ENCODE measurements at regions not wholly inside any gene's neighbourhood (a gene's known extent, or its start where the extent isn't known, plus 50 kb on each side); places are given as distances from the start of the nearest gene placed in this dataset.

DNA sequence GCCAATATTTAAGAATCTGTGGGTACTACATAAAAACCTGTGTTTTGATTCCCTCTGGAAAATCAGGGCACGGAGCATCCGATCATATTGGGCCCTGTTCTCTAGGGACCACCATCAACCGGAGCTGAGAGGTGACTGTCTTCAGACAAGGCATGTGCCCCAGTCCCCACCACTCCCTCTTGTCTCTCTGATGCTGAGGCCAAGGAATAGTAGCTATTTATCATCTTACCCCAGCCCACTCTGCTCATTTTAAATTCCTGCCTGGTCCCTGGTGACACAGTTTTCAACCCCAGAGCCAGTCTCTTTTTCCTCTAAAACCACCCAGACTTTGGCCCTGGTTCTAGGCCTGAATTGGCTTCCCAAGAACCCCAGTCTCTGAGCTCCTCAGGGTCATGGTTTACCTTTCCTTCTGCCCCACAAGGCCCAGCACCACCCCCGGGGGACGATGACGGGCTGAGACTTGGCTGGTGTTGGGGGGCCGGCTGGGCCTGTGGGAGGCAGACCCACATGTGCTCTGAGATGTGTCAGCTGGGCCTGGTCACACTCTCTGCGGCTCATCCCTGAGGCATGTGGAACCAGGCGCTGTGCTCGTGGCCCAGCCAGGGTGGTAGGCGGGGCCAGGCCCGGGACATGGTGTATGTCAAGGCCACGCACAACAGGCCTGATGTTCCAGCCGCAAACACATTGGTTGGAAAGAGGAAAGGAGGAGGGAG is 114.4 kb downstream of the CEBPB start:
- Mint-ChIP-seq H3K27ac (no peak overlapping the region), H3K9me3 (ENCODE audit: low read depth) (no peaks in the 10 kb centered on the region), H3K36me3 (no peaks in the 10 kb centered on the region), H3K4me3 (no peak overlapping the region), H3K4me1 (ENCODE audit: low read depth) (peaks cover 4% of the 10 kb centered on the region), H3K27me3 (no peaks in the 10 kb centered on the region)

DNA sequence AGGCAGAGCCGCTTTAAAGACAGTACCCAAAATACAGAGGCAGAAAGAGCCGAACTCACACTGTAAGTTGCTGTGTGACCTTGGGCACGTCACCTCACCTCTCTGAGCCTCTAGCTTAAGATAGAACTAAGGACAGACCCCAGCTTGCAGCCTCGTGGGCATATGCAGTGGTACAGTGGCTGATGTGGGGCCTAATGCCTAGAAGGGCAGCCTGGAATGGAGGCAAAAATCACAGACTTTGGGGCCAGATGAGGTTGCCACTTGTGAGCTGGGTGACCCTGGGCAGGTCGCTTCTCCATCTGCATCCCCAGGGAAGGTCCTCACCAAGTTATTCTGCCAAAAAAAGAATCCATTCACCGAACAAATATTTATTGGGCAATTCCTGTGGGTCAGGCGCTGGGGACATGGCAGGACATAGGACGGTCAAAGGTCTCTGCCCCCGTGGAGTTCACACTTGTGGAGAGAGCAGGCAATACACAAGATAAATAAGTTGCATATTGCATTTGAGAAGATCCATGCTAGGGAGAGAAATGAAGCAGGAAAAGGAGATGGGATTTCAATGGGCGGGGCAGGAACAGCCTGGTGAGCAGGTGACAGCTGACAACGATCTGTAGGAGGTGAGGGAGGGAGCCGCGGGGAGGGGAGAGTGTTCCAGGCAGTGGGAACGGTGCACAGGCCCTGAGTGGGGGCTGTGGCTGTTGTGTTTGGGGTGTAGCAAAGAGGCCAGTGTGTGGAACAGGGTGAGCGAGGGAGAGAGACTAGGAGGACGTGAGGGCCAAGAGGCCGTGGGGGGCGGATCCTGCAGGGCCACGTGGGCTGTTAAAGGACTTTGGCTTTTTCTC is 115.2 kb downstream of the CEBPB start:
- Mint-ChIP-seq H3K9me3 (ENCODE audit: low read depth) (no peaks in the 10 kb centered on the region), H3K4me1 (ENCODE audit: low read depth) (peaks cover 4% of the 10 kb centered on the region), H3K36me3 (no peaks in the 10 kb centered on the region), H3K27me3 (no peaks in the 10 kb centered on the region), H3K4me3 (no peak overlapping the region), H3K27ac (no peak overlapping the region)

DNA sequence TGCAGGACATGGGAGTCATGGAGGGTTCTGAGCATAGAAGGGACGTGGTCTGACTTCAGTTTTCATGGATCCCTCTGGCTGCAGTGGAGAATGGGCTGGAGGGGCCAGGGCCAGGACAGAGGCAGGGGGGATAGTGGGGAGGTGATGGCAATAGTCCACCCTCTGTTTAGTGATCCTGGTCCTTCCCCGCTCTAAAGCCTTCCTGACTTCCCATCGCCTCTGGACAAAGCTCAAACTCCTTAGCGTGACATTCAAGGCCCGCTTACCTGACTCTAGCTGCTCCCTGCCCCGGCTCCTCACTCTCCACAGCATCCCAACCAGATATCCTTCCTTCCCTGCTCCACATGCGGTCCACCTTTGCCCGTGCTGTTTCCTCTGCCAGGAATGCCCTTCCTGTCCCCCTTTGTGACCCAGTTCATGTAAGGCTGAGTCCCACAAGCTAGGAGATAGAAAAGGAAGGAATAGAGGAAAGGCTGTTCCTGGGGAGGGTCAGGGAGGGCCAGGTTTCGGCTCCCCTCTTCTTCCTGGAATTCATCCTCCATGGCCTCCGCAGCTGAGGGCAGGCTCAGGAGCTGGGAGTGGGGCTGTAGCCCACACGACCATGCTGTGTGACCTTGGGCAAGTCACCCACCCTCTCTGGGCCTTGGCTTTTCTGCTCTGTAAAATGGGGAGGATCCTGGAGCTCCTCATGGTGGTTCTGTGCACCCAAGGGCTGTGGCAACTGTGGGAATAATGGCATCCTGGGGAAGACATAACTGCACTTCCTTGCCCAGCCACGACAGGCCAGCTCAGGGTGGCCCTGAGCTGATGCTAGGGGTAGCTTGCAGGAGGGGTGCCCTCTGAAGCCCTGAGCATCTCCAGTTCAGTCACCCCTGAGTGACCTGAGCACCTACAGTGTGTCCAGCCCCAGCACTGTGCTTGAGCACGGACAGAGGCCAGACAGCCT is 116.1 kb downstream of the CEBPB start:
- Mint-ChIP-seq H3K4me3 (no peak overlapping the region), H3K9me3 (ENCODE audit: low read depth) (no peaks in the 10 kb centered on the region), H3K27ac (no peak overlapping the region), H3K27me3 (no peaks in the 10 kb centered on the region), H3K36me3 (no peaks in the 10 kb centered on the region), H3K4me1 (ENCODE audit: low read depth) (peaks cover 4% of the 10 kb centered on the region)

DNA sequence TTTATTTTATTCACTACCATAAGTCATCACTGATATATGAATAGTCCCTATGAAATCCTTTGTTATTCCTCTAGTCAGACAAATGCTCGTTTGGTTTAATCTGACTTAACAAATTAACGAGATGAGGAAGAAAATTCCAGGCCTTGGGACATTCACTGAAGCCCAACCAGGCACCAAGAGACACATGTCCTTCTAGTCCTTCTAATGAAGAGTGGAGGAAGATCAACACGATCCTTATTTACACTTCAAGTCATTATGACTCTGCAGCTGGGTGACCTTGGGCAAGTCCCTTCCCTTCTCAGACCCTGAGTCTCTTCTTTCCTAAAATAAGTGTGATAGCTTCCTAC is 117.5 kb downstream of the CEBPB start:
- Mint-ChIP-seq H3K27ac (no peak overlapping the region), H3K9me3 (ENCODE audit: low read depth) (no peaks in the 10 kb centered on the region), H3K36me3 (no peaks in the 10 kb centered on the region), H3K4me3 (no peak overlapping the region), H3K27me3 (no peaks in the 10 kb centered on the region), H3K4me1 (ENCODE audit: low read depth) (no peaks in the 10 kb centered on the region)

GRCh38 chr20:50308513-50309279 is 118.1 kb downstream of the CEBPB start:
- no peaks in the 10 kb centered on the region for H3K9me3 Mint-ChIP-seq (ENCODE audit: low read depth)
- peaks cover 2% of the 10 kb centered on the region for H3K27me3 Mint-ChIP-seq
- H3K36me3 Mint-ChIP-seq: no peaks in the 10 kb centered on the region
- H3K4me3 Mint-ChIP-seq: no peak overlapping the region
- no peak overlapping the region for H3K27ac Mint-ChIP-seq
- no peaks in the 10 kb centered on the region for H3K4me1 Mint-ChIP-seq (ENCODE audit: low read depth)

GRCh38 chr20:50309280-50309763 is 118.7 kb downstream of the CEBPB start:
- Mint-ChIP-seq H3K36me3 (no peaks in the 10 kb centered on the region), H3K9me3 (ENCODE audit: low read depth) (no peaks in the 10 kb centered on the region), H3K4me3 (no peak overlapping the region), H3K27ac (no peak overlapping the region), H3K27me3 (peaks cover 2% of the 10 kb centered on the region), H3K4me1 (ENCODE audit: low read depth) (no peaks in the 10 kb centered on the region)

GRCh38 chr20:50309764-50310672 is 119.4 kb downstream of the CEBPB start:
- peaks cover 2% of the 10 kb centered on the region for H3K27me3 Mint-ChIP-seq
- no peak overlapping the region for H3K27ac Mint-ChIP-seq
- H3K4me1 Mint-ChIP-seq (ENCODE audit: low read depth): no peaks in the 10 kb centered on the region
- H3K4me3 Mint-ChIP-seq: no peak overlapping the region
- H3K9me3 Mint-ChIP-seq (ENCODE audit: low read depth): no peaks in the 10 kb centered on the region
- H3K36me3 Mint-ChIP-seq: no peaks in the 10 kb centered on the region

- peaks cover 2% of the 10 kb centered on the region for H3K27me3 Mint-ChIP-seq
- H3K36me3 Mint-ChIP-seq: no peaks in the 10 kb centered on the region
- H3K27ac Mint-ChIP-seq: no peak overlapping the region
- no peaks in the 10 kb centered on the region for H3K9me3 Mint-ChIP-seq (ENCODE audit: low read depth)
- H3K4me3 Mint-ChIP-seq: no peak overlapping the region
- no peaks in the 10 kb centered on the region for H3K4me1 Mint-ChIP-seq (ENCODE audit: low read depth)
These were observed 120.0 kb downstream of the CEBPB start for GRCh38 chr20:50310673-50311051.

DNA sequence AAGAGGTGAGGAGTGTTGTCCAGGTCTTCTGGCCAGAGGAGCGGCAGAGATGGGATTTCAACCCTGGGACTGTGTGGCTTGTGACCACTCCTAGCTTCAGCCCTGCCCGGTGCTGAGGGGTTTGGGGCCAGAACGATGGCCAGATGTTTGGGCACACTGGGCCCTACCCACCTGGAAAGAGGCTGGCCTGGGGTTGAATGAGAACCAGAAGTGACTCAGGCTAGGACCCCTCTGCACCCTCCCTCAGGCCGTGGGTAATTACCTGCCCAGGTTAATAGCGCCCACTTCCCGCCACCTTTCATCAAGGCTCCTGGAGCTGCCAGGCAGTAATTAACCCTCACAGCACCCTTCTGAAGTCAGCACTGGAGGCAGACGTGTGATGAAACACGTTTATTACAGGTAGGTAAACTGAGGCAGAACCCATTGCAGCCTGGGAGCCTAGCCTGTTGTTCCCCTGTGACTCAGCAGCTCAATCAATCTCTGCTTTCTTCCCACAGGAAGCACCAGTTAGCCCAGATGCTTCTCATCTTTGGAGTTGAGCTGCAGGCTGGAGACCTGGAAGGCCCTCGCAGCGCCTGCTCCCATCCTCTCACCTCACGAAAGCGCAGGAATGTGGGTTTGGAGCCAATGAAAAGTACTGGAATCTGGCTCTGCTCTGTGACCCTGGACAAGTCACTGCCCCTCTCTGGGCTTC is 120.8 kb downstream of the CEBPB start:
- H3K9me3 Mint-ChIP-seq (ENCODE audit: low read depth): no peaks in the 10 kb centered on the region

DNA sequence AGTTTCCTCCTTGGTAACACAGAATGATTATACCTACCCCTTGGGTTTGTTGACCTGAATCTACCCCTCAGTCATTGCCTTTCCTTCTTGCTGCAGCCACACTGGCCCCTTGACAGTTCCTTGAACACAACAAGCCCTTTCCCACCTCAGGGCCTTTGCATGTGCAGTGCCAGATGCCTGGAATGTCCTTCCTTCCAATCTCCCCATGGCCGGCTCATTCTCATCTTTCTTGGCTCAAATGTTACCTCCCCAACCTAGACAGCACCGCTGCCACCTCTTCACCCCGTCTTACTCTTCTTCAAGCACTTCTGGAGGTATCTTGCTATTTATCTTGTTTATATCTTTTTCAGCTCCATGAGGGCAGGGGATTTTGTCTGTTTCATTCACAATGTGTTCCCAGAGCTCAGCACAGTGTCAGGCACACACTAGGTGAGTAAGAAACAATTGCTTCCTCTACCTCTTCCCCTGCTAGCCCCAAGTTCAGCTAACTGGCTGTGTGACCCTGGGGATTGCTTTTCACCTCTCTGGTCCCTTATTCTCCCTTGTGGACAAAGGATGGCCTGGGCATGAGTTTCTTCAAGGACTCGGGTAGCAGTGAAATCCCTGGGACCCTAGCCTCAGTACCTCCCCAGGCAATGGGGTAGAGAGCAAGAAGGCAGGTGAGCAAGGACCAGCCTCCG is 121.5 kb downstream of the CEBPB start:
- H3K27me3 Mint-ChIP-seq: peaks cover 2% of the 10 kb centered on the region
- H3K27ac Mint-ChIP-seq: no peak overlapping the region
- no peaks in the 10 kb centered on the region for H3K4me1 Mint-ChIP-seq (ENCODE audit: low read depth)
- H3K9me3 Mint-ChIP-seq (ENCODE audit: low read depth): no peaks in the 10 kb centered on the region
- no peaks in the 10 kb centered on the region for H3K36me3 Mint-ChIP-seq
- no peak overlapping the region for H3K4me3 Mint-ChIP-seq

More for the DNA sequence above, 120.8 kb downstream of the CEBPB start:
- H3K36me3 Mint-ChIP-seq: no peaks in the 10 kb centered on the region
- H3K4me3 Mint-ChIP-seq: no peak overlapping the region
- H3K27ac Mint-ChIP-seq: no peak overlapping the region
- peaks cover 2% of the 10 kb centered on the region for H3K27me3 Mint-ChIP-seq
- no peaks in the 10 kb centered on the region for H3K4me1 Mint-ChIP-seq (ENCODE audit: low read depth)

DNA sequence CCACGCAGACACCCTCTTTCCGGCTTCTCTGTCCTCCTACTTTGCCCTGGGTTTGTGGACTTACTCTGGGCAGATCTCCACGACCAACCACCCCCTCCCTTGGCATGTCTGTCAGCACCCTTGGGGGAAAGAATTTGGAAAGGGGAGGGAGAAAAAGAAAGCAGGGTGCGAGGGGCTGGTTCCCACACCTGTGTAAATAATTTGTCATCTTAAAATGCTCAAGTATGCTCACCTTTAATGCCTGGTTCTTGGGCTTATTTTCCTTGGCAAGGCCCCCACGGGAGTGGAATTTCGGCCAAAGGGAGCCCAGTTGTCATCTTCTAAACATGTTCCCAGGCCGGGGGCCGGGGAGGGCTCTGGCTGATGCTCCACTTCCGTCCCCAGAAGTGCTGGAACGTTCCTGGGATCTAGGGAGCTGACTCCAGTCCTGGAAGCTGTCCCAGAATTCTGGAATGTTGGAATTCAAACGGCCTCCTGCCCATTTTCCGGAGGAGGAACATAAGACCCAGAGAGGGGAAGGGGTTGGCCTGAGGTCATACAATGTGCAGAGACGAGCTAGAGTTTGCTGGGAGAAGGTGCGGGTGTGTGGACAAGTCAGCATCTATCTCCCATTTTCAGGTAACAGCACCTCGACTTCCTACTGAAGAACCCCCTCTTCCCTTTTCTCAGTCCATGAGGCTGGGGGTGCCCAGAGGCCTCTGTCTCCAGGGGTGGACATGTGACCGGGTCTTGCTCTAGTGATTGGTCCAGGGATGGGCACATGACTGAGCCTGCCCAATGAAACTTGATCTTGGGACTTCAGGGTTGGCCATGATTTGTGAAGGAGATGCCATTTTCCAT is 122.3 kb downstream of the CEBPB start:
- no peaks in the 10 kb centered on the region for H3K4me1 Mint-ChIP-seq (ENCODE audit: low read depth)
- H3K36me3 Mint-ChIP-seq: no peaks in the 10 kb centered on the region
- H3K27me3 Mint-ChIP-seq: peaks cover 2% of the 10 kb centered on the region
- H3K9me3 Mint-ChIP-seq (ENCODE audit: low read depth): no peaks in the 10 kb centered on the region
- H3K27ac Mint-ChIP-seq: no peak overlapping the region
- no peak overlapping the region for H3K4me3 Mint-ChIP-seq

DNA sequence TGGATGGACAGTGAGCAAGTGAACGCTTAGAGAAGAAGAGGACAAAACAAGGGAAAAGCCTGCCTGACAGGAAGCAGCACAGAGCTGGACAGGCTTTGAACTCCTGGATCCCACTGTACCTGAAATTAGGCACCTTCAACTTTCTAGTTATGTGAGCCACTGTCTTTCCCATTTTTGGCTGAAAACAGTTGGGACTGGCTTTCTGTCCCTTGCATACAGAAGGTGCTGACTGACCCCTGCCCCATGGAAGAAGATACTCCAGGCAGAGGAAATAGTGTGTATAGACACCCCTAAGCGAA is 122.8 kb downstream of the CEBPB start:
- peaks cover 2% of the 10 kb centered on the region for H3K27me3 Mint-ChIP-seq
- H3K4me3 Mint-ChIP-seq: no peak overlapping the region
- H3K4me1 Mint-ChIP-seq (ENCODE audit: low read depth): no peaks in the 10 kb centered on the region
- H3K27ac Mint-ChIP-seq: no peak overlapping the region
- no peaks in the 10 kb centered on the region for H3K36me3 Mint-ChIP-seq
- no peaks in the 10 kb centered on the region for H3K9me3 Mint-ChIP-seq (ENCODE audit: low read depth)

All from activated naive CD8-positive, alpha-beta T cell (primary cell).